NCI-H524 treated with DMSO at 0.1 percent for 48 hours (cell line): ENCODE measurements at regions not wholly inside any gene's neighbourhood (a gene's known extent, or its start where the extent isn't known, plus 50 kb on each side); places are given as distances from the start of the nearest gene placed in this dataset.
"Not testable (repeated sequence)": the region's sequence is repeated elsewhere in the genome, so short reads cannot be mapped to it uniquely, and the experiment has no call there.

Source experiments
- DNase-seq: peaks from one replicate; lab custom pipeline; 2025; lab: John Stamatoyannopoulos, UW

GRCh38 chr13:40338217-40338616 is 328.2 kb downstream of the FOXO1 start:
- no peak for DNase-seq

DNA sequence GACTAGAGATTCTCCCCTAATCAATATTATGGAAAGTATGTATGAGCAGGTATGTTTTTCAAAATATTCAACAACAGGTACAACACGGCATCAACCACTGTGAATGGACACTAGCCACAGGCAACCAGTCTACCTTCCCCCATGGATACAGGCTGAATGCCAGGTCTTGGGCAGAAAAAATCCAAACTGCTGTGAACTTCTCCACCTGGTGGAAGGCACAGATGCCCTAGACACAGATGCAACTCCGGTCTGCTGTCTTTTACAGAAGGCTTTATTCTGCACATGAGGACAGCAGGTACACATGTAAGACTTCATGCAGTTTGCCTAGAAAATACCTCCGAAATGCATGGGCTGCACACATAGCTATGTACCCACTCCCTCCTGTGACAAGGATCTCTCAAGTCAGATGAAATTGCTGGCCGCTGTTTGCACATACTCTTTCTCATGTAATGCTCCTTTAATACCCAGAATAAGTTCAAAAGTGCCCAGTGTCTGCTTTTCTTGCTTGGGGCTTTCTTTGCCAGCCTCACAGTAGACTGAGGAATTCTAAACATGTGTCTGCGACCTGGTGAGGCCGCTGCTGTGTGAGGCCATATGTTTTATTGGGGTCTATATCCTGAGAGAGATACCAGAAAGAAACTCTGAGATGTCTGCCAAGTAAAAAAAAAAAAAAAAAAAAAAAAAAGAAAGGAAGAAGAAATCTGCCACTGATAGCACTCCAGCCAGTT is 325.9 kb downstream of the FOXO1 start:
- DNase-seq, result no peak

GRCh38 chr13:40341096-40341471 is 325.4 kb downstream of the FOXO1 start:
- no peak for DNase-seq

GRCh38 chr13:40341501-40341900 is 324.9 kb downstream of the FOXO1 start:
- no peak for DNase-seq

- no peak for DNase-seq
These were observed 324.0 kb downstream of the FOXO1 start for GRCh38 chr13:40342461-40342860.

DNA sequence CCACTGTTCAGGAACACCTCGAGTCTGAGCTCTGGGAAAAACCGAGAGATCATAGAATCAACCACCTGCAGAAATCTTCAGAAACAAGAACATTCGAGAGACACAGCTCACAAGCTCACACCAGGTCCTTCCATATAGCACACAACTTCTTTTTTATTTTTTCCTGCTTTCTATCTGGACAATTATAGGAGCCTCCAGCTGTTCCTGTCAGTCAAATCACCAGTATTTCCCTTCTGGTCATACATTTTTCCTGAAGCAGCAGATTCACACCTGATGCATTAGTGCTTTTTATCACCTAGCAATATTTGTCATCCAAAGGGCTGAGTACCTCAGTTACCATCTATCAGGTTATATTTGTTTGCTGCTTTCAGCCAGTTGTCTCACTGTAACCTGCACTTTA is 323.5 kb downstream of the FOXO1 start:
- no peak for DNase-seq

DNA sequence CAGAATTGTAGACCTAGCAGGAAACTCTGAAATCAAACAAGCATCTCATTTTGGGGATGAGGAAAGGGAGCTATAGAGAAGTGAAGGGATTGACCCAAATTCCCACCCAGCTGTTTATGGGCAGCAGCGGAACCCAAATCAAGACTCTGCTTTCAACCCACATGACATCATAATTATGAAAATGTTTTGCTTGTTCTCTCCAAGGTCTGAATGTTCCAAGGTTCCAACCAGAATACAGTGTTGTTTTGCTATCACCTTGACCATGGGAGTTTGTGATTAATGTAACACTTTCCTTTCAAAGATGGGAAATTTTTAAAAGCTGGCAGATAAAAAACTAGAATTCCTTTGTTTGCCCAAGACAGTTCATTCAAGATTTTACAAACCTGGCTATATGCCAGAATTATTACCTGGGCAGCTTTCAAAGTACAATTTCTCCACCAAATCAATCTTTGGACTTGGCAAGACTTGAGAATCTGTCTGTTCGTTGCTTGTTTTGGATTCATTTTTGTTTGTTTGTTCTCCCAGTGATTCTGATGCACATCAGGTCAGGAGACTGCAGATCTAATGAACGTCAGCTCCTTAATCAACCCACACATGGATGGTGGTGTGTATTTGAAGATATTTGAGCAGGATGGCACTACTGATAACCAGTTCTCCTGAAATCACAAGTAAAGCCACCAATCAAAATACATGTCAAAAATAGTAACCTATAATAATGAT is 322.7 kb downstream of the FOXO1 start:
- DNase-seq, result no peak

- DNase-seq, result peak; percentile 24
These were observed 321.9 kb downstream of the FOXO1 start for GRCh38 chr13:40344270-40345148.

DNA sequence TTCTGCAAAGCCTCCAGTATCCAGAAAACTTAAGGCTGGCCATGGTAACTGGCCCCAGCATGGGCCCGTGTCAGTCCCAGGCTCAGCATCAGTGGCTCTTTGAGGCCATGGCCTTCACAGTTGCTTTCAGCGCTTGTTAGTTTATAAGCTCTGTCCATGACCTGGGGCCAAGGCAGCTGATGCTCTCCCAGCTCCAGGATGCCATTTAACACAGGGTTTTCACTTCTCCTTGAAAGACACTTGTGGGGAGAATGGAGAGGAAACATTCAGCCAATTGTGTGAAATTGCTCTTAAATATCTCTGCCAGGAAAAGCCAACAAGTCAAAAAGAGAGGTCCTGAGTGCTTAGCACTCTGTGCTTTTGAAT is 321.3 kb downstream of the FOXO1 start:
- no peak for DNase-seq

- no peak for DNase-seq
These were observed 320.6 kb downstream of the FOXO1 start for GRCh38 chr13:40345654-40346372.

DNA sequence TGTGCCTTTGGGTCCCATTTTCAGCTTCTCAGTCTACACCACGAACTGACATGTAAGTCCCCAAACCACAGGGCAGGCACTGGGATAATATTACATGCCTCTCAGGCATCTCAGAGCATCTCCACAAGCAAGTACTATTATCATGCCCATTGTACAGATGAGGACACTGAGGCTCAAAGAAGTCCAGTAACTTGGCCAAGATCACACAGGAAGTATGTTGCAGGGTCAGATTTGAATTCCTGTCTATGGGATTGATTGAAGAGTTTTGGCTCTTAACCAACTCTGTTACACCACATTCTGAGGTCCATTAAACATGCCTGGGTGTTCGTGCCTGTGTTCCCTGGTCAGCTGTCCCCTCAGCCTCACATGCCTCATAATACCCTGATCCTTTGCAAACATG is 319.8 kb downstream of the FOXO1 start:
- DNase-seq, result no peak

GRCh38 chr13:40348096-40348679 is 318.3 kb downstream of the FOXO1 start:
- DNase-seq, result no peak

GRCh38 chr13:40350283-40350992 is 316.0 kb downstream of the FOXO1 start:
- DNase-seq, result no peak

DNA sequence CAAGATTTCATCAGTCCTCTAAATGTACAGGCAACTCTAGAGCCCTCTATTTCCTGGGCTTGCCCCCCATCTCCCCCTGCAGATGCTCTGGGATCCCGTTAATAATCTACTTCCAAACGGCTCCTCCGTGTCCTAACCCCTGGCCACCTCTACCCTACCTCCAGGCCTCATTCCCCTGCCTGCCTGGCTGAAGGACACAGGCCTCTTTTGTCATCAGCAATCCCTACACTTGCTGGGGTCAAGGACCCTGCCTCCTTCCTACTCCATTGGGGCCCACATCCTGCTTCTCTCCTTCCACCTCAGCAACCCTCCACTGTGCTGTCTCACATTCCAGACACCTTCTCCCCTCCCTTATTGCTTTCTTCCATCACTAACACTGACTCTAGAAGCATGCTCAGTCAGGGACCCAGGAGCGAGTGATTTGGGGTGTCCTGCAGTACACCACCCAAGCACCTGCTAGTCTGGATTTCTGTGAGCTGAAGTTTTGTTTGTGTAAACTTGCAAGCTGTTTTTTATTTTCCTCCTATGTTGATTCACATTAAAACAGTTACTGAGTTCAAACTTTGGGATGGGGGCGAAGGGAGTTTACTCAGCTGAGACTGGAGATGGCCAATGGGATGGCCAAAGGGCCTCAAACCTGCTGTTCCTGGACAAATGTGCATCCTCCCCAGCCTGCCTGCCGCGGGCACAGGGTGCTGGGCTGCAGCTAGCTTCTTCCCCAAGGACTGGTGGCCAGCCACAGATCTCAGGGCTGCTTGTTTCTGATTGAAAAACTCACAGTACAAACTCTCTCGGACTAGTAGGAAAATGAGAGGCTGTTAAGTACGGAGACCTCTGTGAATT is 314.7 kb downstream of the FOXO1 start:
- DNase-seq, result no peak

DNA sequence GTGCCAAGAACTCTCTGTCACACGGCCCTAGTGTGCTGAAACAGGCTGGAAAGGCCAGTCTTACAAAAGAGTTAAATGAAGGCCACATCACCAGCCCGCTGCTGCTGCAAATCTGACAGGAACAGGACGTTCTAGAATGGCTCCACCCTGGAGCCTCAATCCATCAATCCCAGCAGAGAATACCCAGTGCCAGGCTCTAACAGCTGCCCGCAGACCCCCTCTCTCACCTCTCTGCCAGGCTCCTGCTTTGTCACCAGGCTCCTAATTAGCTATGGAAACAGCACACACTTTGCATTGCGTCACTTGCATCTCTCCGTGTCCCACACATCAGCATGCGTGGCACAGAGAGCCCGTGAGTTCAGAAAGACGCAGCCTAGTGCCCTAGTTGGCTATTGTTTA is 314.1 kb downstream of the FOXO1 start:
- DNase-seq, result no peak

DNA sequence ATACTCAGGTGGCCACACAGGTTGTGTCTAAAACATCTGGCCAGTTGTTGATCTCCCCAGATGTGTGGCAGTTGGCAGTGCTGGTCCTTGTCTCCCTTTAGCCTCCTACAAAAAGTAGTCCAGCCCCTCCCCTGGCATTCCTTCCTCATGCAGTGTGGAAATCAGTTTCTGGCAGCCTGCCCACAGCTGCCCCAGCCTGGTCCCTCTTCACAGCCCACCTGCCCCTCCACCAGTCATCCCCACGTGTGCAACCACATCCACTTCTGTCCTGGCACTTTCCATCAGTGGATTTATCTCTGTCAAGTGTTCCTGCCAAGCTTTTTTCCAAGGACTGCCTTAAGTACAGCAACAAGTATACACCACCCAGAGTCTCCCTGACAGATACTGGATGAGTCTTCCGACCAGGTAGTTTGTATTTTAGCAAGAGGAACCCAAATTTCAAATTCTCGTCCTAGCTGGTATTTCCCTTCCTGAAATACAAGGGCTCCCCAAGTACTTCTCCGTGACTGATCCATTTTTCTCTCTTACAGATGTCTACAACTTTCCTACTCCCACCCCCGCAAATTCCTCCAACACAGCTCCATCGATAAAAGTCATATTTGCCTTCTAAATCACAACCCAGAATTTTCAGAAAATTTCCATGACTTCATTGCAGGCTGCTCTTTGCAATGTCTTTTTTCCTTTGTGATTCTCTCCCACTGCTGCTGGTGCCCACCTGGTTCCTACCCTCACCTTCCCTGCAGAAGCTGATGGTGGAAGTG is 313.5 kb downstream of the FOXO1 start:
- DNase-seq, result peak; percentile 9

GRCh38 chr13:40355126-40355724 is 311.2 kb downstream of the FOXO1 start:
- DNase-seq, result no peak

DNA sequence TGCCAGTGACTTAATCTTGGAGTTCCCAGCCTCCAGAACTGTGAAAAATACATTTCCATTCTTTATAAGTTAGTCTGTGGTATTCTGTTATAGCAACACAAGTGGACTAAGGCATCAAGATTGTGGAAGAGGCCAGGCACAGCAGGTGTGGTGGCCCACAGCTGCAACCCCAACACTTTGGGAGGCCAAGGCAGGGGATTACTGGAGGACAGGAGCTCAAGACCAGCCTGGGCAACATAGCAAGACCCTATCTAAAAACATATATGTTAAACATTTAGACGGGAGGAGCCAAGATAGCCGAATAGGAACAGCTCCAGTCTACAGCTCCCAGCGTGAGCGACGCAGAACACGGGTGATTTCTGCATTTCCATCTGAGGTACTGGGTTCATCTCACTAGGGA is 310.4 kb downstream of the FOXO1 start:
- DNase-seq, result no peak

DNA sequence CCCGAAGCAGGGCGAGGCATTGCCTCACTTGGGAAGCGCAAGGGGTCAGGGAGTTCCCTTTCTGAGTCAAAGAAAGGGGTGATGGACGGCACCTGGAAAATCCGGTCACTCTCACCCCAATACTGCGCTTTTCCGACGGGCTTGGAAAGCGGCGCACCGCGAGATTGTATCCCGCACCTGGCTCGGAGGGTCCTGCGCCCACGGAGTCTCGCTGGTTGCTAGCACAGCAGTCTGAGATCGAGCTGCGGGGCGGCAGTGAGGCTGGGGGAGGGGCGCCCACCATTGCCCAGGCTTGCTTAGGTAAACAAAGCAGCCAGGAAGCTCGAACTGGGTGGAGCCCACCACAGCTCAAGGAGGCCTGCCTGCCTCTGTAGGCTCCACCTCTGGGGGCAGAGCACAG is 310.0 kb downstream of the FOXO1 start:
- DNase-seq, result not testable (repeated sequence)
